H9 (cell line): ENCODE measurements at regions not wholly inside any gene's neighbourhood (a gene's known extent, or its start where the extent isn't known, plus 50 kb on each side); places are given as distances from the start of the nearest gene placed in this dataset.
"Not testable (repeated sequence)": the region's sequence is repeated elsewhere in the genome, so short reads cannot be mapped to it uniquely, and the experiment has no call there.

Source experiments
- DNase-seq: peaks from one replicate; pipeline ENCODE4 v3.0.0-alpha.2; 2017
- H2AFZ ChIP-seq: one replicate; pipeline ENCODE4 v1.6.1; 2013; ENCODE audit warnings: mild to moderate bottlenecking, low read length, control low read depth, moderate library complexity
- H2AK5ac ChIP-seq: 2 replicates; pipeline ENCODE4 v1.6.1; 2013; ENCODE audit warnings: low read length, control low read depth, mixed read lengths; ENCODE audit not compliant: insufficient read length
- H2BK120ac ChIP-seq: one replicate; pipeline ENCODE4 v1.6.1; 2013; ENCODE audit warnings: low read depth, mild to moderate bottlenecking, low read length, control low read depth, inconsistent platforms; ENCODE audit not compliant: poor library complexity, severe bottlenecking
- H2BK12ac ChIP-seq: 2 replicates; pipeline ENCODE4 v1.6.1; 2013; ENCODE audit warnings: low read length, control low read depth, mixed read lengths, low read depth; ENCODE audit not compliant: insufficient read length
- H2BK15ac ChIP-seq: 2 replicates; pipeline ENCODE4 v1.6.1; 2013; ENCODE audit warnings: low read depth, low read length, control low read depth
- H2BK20ac ChIP-seq: one replicate; pipeline ENCODE4 v1.6.1; 2013; ENCODE audit warnings: low read depth, mild to moderate bottlenecking, low read length, control low read depth, inconsistent platforms; ENCODE audit not compliant: poor library complexity, severe bottlenecking
- H2BK5ac ChIP-seq: 2 replicates; pipeline ENCODE4 v1.6.1; 2013; ENCODE audit warnings: low read length, control low read depth, mixed read lengths; ENCODE audit not compliant: insufficient read length
- H3K14ac ChIP-seq: 2 replicates; pipeline ENCODE4 v1.6.1; 2013; ENCODE audit warnings: low read length, control low read depth; ENCODE audit not compliant: insufficient read depth
- H3K18ac ChIP-seq: 2 replicates; pipeline ENCODE4 v1.6.1; 2013; ENCODE audit warnings: low read depth, mild to moderate bottlenecking, mixed read lengths, low read length, control low read depth; ENCODE audit not compliant: insufficient read length
- H3K23ac ChIP-seq: 2 replicates; pipeline ENCODE4 v1.6.1; 2013; ENCODE audit warnings: low read length, control low read depth, mixed read lengths, low read depth; ENCODE audit not compliant: insufficient read length
- H3K23me2 ChIP-seq: 2 replicates; pipeline ENCODE4 v1.6.1; 2013; ENCODE audit warnings: low read depth, mild to moderate bottlenecking, mixed read lengths, low read length, control low read depth; ENCODE audit not compliant: insufficient read length, poor library complexity, severe bottlenecking
- H3K27ac ChIP-seq: 2 replicates; pipeline ENCODE4 v1.5.1; 2013; ENCODE audit warnings: low read length, control low read depth, mixed read lengths, low read depth; ENCODE audit not compliant: insufficient read length
- H3K27me3 ChIP-seq: 2 replicates; pipeline ENCODE4 v1.6.1; 2013; ENCODE audit warnings: low read length, control low read depth, inconsistent platforms; ENCODE audit not compliant: insufficient read depth
- H3K4ac ChIP-seq: 2 replicates; pipeline ENCODE4 v1.6.1; 2013; ENCODE audit warnings: low read depth, mild to moderate bottlenecking, control low read depth, inconsistent platforms, low read length, moderate library complexity
- H3K4me1 ChIP-seq: 2 replicates; pipeline ENCODE4 v1.6.1; 2013; ENCODE audit warnings: low read length, control low read depth, inconsistent platforms; ENCODE audit not compliant: insufficient read depth
- H3K4me2 ChIP-seq: 2 replicates; pipeline ENCODE4 v1.6.1; 2013; ENCODE audit warnings: low read length, control low read depth, mixed read lengths; ENCODE audit not compliant: insufficient read length, insufficient read depth
- H3K56ac ChIP-seq: 2 replicates; pipeline ENCODE4 v1.6.1; 2013; ENCODE audit warnings: low read depth, mild to moderate bottlenecking, mixed read lengths, low read length, control low read depth; ENCODE audit not compliant: insufficient read length
- H3K79me1 ChIP-seq: 2 replicates; pipeline ENCODE4 v1.6.1; 2013; ENCODE audit warnings: low read depth, mild to moderate bottlenecking, moderate library complexity, low read length, control low read depth, inconsistent platforms; ENCODE audit not compliant: insufficient read depth, poor library complexity, severe bottlenecking
- H3K79me2 ChIP-seq: 2 replicates; pipeline ENCODE4 v1.6.1; 2013; ENCODE audit warnings: low read length, control low read depth, inconsistent platforms; ENCODE audit not compliant: insufficient read depth
- H3K9ac ChIP-seq: 2 replicates; pipeline ENCODE4 v1.6.1; 2013; ENCODE audit warnings: low read length, control low read depth, mixed read lengths; ENCODE audit not compliant: insufficient read length; ENCODE audit errors: extremely low read depth
- H3K9me3 ChIP-seq: one replicate; pipeline ENCODE4 v1.6.1; 2013; ENCODE audit warnings: low read depth, low read length, inconsistent platforms; ENCODE audit not compliant: control insufficient read depth
- H3T11ph ChIP-seq: one replicate; pipeline ENCODE4 v1.6.1; 2013; ENCODE audit warnings: mild to moderate bottlenecking, low read length, control low read depth, inconsistent platforms
- H4K20me1 ChIP-seq: one replicate; pipeline ENCODE4 v1.6.1; 2013; ENCODE audit not compliant: control insufficient read depth, insufficient read length, insufficient read depth
- H4K5ac ChIP-seq: 2 replicates; pipeline ENCODE4 v1.6.1; 2013; ENCODE audit warnings: low read depth, mild to moderate bottlenecking, mixed read lengths, low read length, control low read depth; ENCODE audit not compliant: insufficient read length
- H4K8ac ChIP-seq: replicated peaks from 2 replicates; pipeline ENCODE4 v1.6.1; 2013; ENCODE audit warnings: low read length, control low read depth, mixed read lengths, low read depth; ENCODE audit not compliant: insufficient read length
- H4K91ac ChIP-seq: 2 replicates; pipeline ENCODE4 v1.6.1; 2013; ENCODE audit warnings: low read depth, mild to moderate bottlenecking, moderate library complexity, mixed read lengths, low read length, control low read depth; ENCODE audit not compliant: insufficient read length
- H3K27ac Mint-ChIP-seq, 3 experiments: 2 replicates in 2 of 3; 3 replicates in 1 of 3; pipeline ENCODE4 v1.8.0; 2020 to 2021; ENCODE audit warnings: mixed read lengths in 3 of 3, mild to moderate bottlenecking in 1 of 3, moderate library complexity in 1 of 3
- H3K27me3 Mint-ChIP-seq: 2 replicates; pipeline ENCODE4 v1.8.0; 2021; ENCODE audit warnings: low read depth, mild to moderate bottlenecking, moderate library complexity, mixed read lengths
- H3K36me3 Mint-ChIP-seq, 3 experiments: 2 replicates in 2 of 3; 3 replicates in 1 of 3; pipeline ENCODE4 v1.8.0; 2020 to 2021; ENCODE audit warnings: low read depth in 3 of 3, mixed read lengths in 3 of 3; ENCODE audit not compliant: insufficient read depth in 1 of 3
- H3K4me1 Mint-ChIP-seq, 2 experiments: 2 replicates each; pipeline ENCODE4 v1.8.0; 2020; ENCODE audit warnings: mixed read lengths in 2 of 2
- H3K4me3 Mint-ChIP-seq, 2 experiments: 2 replicates in 1 of 2; 3 replicates in 1 of 2; pipeline ENCODE4 v1.8.0; 2020 to 2021; ENCODE audit warnings: mild to moderate bottlenecking in 2 of 2, mixed read lengths in 2 of 2, moderate library complexity in 1 of 2
- H3K9me3 Mint-ChIP-seq, 2 experiments: 2 replicates in 1 of 2; 3 replicates in 1 of 2; pipeline ENCODE4 v1.8.0; 2020; ENCODE audit warnings: mild to moderate bottlenecking in 2 of 2, mixed read lengths in 2 of 2, moderate library complexity in 1 of 2
- WGBS: extraction: QIAGEN DNeasy Blood & Tissue Kit; methylation state at CpG from one replicate; pipeline ENCODE4 v1.1.7; 2013; ENCODE audit warnings: missing lambda C conversion rate, low lambda C conversion rate, mixed read lengths; ENCODE audit not compliant: insufficient read length; ENCODE audit errors: extremely low coverage; 5-methylcytosine and 5-hydroxymethylcytosine counted together

GRCh38 chr16:16613212-16613611, 234.3 kb downstream of the NPIPA7 start:
- H3K79me1 ChIP-seq, H3K27me3 ChIP-seq, H3K4ac ChIP-seq, DNase-seq, H3K36me3 Mint-ChIP-seq, H3K9ac ChIP-seq, H3K23ac ChIP-seq, H3K4me1 Mint-ChIP-seq, H4K91ac ChIP-seq, H2BK15ac ChIP-seq, H2BK20ac ChIP-seq, H2BK12ac ChIP-seq, H3K27ac Mint-ChIP-seq, H3K4me3 Mint-ChIP-seq, H3K9me3 ChIP-seq, H2AFZ ChIP-seq, H3K9me3 Mint-ChIP-seq, H3K27me3 Mint-ChIP-seq, H2AK5ac ChIP-seq, H3T11ph ChIP-seq, H3K23me2 ChIP-seq, H3K4me1 ChIP-seq, H3K79me2 ChIP-seq, H2BK120ac ChIP-seq, H3K14ac ChIP-seq, H4K8ac ChIP-seq, H4K5ac ChIP-seq, H3K56ac ChIP-seq, H4K20me1 ChIP-seq, H3K18ac ChIP-seq, H3K27ac ChIP-seq, H3K4me2 ChIP-seq, H2BK5ac ChIP-seq: not testable (repeated sequence)
- no CpG with 5 or more reads among the region's 4 CpGs for WGBS

GRCh38 chr16:16614484-16614883, 235.5 kb downstream of the NPIPA7 start:
- H3K23me2 ChIP-seq, H3K79me2 ChIP-seq, H3K18ac ChIP-seq, H3K9me3 ChIP-seq, H2AFZ ChIP-seq, H3K4me1 ChIP-seq, H2AK5ac ChIP-seq, H3K27me3 ChIP-seq, H3K4ac ChIP-seq, H3K27me3 Mint-ChIP-seq, H3K27ac ChIP-seq, H3K14ac ChIP-seq, DNase-seq, H2BK5ac ChIP-seq, H4K8ac ChIP-seq, H3K9ac ChIP-seq, H2BK12ac ChIP-seq, H3T11ph ChIP-seq, H3K4me2 ChIP-seq, H3K9me3 Mint-ChIP-seq, H3K4me3 Mint-ChIP-seq, H3K79me1 ChIP-seq, H2BK120ac ChIP-seq, H2BK15ac ChIP-seq, H3K36me3 Mint-ChIP-seq, H4K91ac ChIP-seq, H3K56ac ChIP-seq, H4K20me1 ChIP-seq, H4K5ac ChIP-seq, H3K27ac Mint-ChIP-seq, H2BK20ac ChIP-seq, H3K23ac ChIP-seq, H3K4me1 Mint-ChIP-seq: not testable (repeated sequence)
- no CpG with 5 or more reads among the region's 6 CpGs for WGBS
